OCI-LY7 (cell line): ENCODE measurements at regions not wholly inside any gene's neighbourhood (a gene's known extent, or its start where the extent isn't known, plus 50 kb on each side); places are given as distances from the start of the nearest gene placed in this dataset.

Experiments used
- CTCF ChIP-seq: fragments of 200-600 bp; sonication (generic); conservative IDR thresholded peaks from 2 replicates; pipeline ENCODE4 v1.5.1; 2014; ENCODE audit warnings: mild to moderate bottlenecking, antibody characterized with exemption, low read length, moderate library complexity, mixed read lengths
- EZH2phosphoT487 ChIP-seq: fragments of 200-600 bp; sonication (generic); IDR thresholded peaks from 2 replicates; pipeline ENCODE4 v1.6.1; 2018; ENCODE audit warnings: low read depth, borderline replicate concordance, mild to moderate bottlenecking, mixed run types, antibody characterized with exemption, low read length, moderate library complexity, mixed read lengths

DNA sequence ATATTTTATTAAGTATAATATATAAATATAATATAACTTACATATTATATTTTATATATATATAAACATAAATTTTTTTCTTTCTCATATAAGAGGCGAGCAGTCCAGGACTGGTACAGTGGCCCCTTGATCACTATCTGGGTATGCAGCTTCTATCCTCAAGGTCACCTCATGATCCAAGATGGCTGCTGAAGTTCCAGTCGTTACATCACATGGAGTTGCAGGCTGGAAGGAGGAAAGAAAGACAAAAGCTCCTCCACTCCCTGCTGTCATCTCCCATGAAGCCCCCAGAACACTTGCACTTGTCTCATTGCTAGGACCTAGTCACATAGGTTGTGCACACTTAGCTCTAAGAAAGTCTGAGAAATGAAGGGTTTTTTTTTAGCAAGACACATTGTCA, 145.1 kb upstream of the SLC1A4 start:
- TF ChIP-seq CTCF (no peak), EZH2phosphoT487 (no peak)
